Mesenchymal stem cell (in vitro differentiated cells and primary cell): ENCODE measurements at regions not wholly inside any gene's neighbourhood (a gene's known extent, or its start where the extent isn't known, plus 50 kb on each side); places are given as distances from the start of the nearest gene placed in this dataset.
A peak's percentile ranks its signal among the peaks of the same experiment; 100 is the strongest.

Source experiments
- DNase-seq: peaks from one replicate; pipeline ENCODE4 v3.0.0-alpha.2; 2013
- H2AFZ ChIP-seq: one replicate; pipeline ENCODE4 v1.6.1; 2013; ENCODE audit warnings: low read depth, mild to moderate bottlenecking, control low read depth, inconsistent platforms, low read length, moderate library complexity
- H2AK5ac ChIP-seq: 2 replicates; pipeline ENCODE4 v1.6.1; 2013; ENCODE audit warnings: low read length, moderate library complexity, mild to moderate bottlenecking, inconsistent platforms; ENCODE audit not compliant: severe bottlenecking
- H2BK120ac ChIP-seq: one replicate; pipeline ENCODE4 v1.6.1; 2013; ENCODE audit warnings: low read depth, mild to moderate bottlenecking, inconsistent platforms, low read length, moderate library complexity
- H2BK12ac ChIP-seq, 2 experiments: one replicate each; pipeline ENCODE4 v1.6.1; 2013; ENCODE audit warnings: inconsistent platforms in 2 of 2, low read length in 2 of 2, mild to moderate bottlenecking in 2 of 2, moderate library complexity in 2 of 2, control low read depth in 1 of 2
- H2BK15ac ChIP-seq: one replicate; pipeline ENCODE4 v1.6.1; 2013; ENCODE audit warnings: mild to moderate bottlenecking, low read depth, inconsistent platforms; ENCODE audit not compliant: poor library complexity, severe bottlenecking
- H2BK5ac ChIP-seq: 2 replicates; pipeline ENCODE4 v1.6.1; 2013; ENCODE audit warnings: low read depth, mild to moderate bottlenecking, low read length, control low read depth, inconsistent platforms; ENCODE audit not compliant: poor library complexity, severe bottlenecking
- H3K14ac ChIP-seq, 2 experiments: one replicate each; pipeline ENCODE4 v1.6.1; 2013; ENCODE audit warnings: inconsistent platforms in 2 of 2, low read length in 2 of 2, control low read depth in 1 of 2, mild to moderate bottlenecking in 1 of 2, moderate library complexity in 1 of 2
- H3K18ac ChIP-seq, 2 experiments: one replicate each; pipeline ENCODE4 v1.6.1; 2013; ENCODE audit warnings: inconsistent platforms in 2 of 2, low read length in 2 of 2, control low read depth in 1 of 2, low read depth in 1 of 2, mild to moderate bottlenecking in 1 of 2
- H3K23ac ChIP-seq, 2 experiments: one replicate each; pipeline ENCODE4 v1.6.1; 2013; ENCODE audit warnings: inconsistent platforms in 2 of 2, low read length in 2 of 2, mild to moderate bottlenecking in 2 of 2, moderate library complexity in 2 of 2, control low read depth in 1 of 2
- H3K27ac ChIP-seq: 2 replicates; pipeline ENCODE4 v1.5.1; 2013; ENCODE audit warnings: mild to moderate bottlenecking, moderate library complexity, low read length, control low read depth, inconsistent platforms; ENCODE audit not compliant: poor library complexity, severe bottlenecking
- H3K27me3 ChIP-seq, 2 experiments: 2 replicates each; pipeline versions ENCODE4 v1.6.1 to v1.7.0; 2013; ENCODE audit warnings: low read length in 2 of 2, mild to moderate bottlenecking in 2 of 2, moderate library complexity in 2 of 2, control low read depth in 1 of 2, inconsistent platforms in 1 of 2; ENCODE audit not compliant: control insufficient read depth in 1 of 2, insufficient read depth in 1 of 2
- H3K36me3 ChIP-seq, 2 experiments: 2 replicates each; pipeline versions ENCODE4 v1.6.1 to v1.7.0; 2013; ENCODE audit warnings: low read length in 2 of 2, control low read depth in 1 of 2, inconsistent platforms in 1 of 2, low read depth in 1 of 2, mild to moderate bottlenecking in 1 of 2; ENCODE audit not compliant: insufficient read depth in 2 of 2, control insufficient read depth in 1 of 2
- H3K4ac ChIP-seq, 2 experiments: one replicate each; pipeline ENCODE4 v1.6.1; 2013; ENCODE audit warnings: inconsistent platforms in 2 of 2, low read length in 2 of 2, mild to moderate bottlenecking in 2 of 2, moderate library complexity in 2 of 2, control low read depth in 1 of 2, low read depth in 1 of 2
- H3K4me1 ChIP-seq: 2 replicates; pipeline ENCODE4 v1.6.1; 2013; ENCODE audit warnings: low read depth, low read length, control low read depth; ENCODE audit not compliant: control insufficient read depth, insufficient read depth
- H3K4me2 ChIP-seq: 2 replicates; pipeline ENCODE4 v1.6.1; 2013; ENCODE audit warnings: low read length, mild to moderate bottlenecking, inconsistent platforms; ENCODE audit not compliant: poor library complexity, severe bottlenecking
- H3K4me3 ChIP-seq, 2 experiments: 2 replicates each; pipeline versions ENCODE4 v1.5.1 to v1.7.0; 2013; ENCODE audit warnings: low read length in 2 of 2, mild to moderate bottlenecking in 2 of 2, control low read depth in 1 of 2, low read depth in 1 of 2; ENCODE audit not compliant: insufficient read depth in 1 of 2
- H3K79me1 ChIP-seq: replicated peaks from 2 replicates; pipeline ENCODE4 v1.6.1; 2013; ENCODE audit warnings: mild to moderate bottlenecking, control low read depth, low read length, inconsistent platforms; ENCODE audit not compliant: poor library complexity, severe bottlenecking
- H3K9ac ChIP-seq: 2 replicates; pipeline ENCODE4 v1.7.0; 2013; ENCODE audit warnings: mild to moderate bottlenecking, low read length, moderate library complexity
- H3K9me3 ChIP-seq: 2 replicates; pipeline ENCODE4 v1.7.0; 2013; ENCODE audit warnings: mild to moderate bottlenecking, low read length; ENCODE audit not compliant: control insufficient read depth
- H4K8ac ChIP-seq: one replicate; pipeline ENCODE4 v1.6.1; 2013; ENCODE audit warnings: inconsistent platforms, mild to moderate bottlenecking, low read length, moderate library complexity
- H4K91ac ChIP-seq: one replicate; pipeline ENCODE4 v1.6.1; 2013; ENCODE audit warnings: mild to moderate bottlenecking, low read length, inconsistent platforms
- WGBS: methylation state at CpG from one replicate; pipeline ENCODE4 v1.1.7; 2013; ENCODE audit warnings: mixed read lengths; 5-methylcytosine and 5-hydroxymethylcytosine counted together

GRCh38 chrX:63436865-63437264 lies 85.7 kb upstream of the SPIN4 start:
- H3K4ac ChIP-seq: no peak overlapping the region
- no peaks in the 10 kb centered on the region for H3K4me1 ChIP-seq
- H3K36me3 ChIP-seq: peaks cover 0 to 3% of the 10 kb centered on the region in 2 experiments
- H3K9me3 ChIP-seq: no peaks in the 10 kb centered on the region
- H3K23ac ChIP-seq: no peak overlapping the region
- H2BK15ac ChIP-seq: no peak overlapping the region
- no peak overlapping the region for H4K91ac ChIP-seq
- H2AK5ac ChIP-seq: no peak overlapping the region
- WGBS: no CpG with 5 or more reads among the region's 1 CpG
- peaks cover 1% of the 10 kb centered on the region for H3K79me1 ChIP-seq
- H3K27ac ChIP-seq: no peak overlapping the region
- no peak overlapping the region for H3K18ac ChIP-seq
- no peak overlapping the region for H2AFZ ChIP-seq
- no peak overlapping the region for H2BK5ac ChIP-seq
- H2BK120ac ChIP-seq: no peak overlapping the region
- H3K27me3 ChIP-seq: no peaks in the 10 kb centered on the region
- no peak overlapping the region for H4K8ac ChIP-seq
- H3K4me3 ChIP-seq: no peak overlapping the region
- no peak for DNase-seq
- H3K9ac ChIP-seq: no peak overlapping the region
- H3K14ac ChIP-seq: no peak overlapping the region
- H2BK12ac ChIP-seq: no peak overlapping the region
- no peak overlapping the region for H3K4me2 ChIP-seq

DNA sequence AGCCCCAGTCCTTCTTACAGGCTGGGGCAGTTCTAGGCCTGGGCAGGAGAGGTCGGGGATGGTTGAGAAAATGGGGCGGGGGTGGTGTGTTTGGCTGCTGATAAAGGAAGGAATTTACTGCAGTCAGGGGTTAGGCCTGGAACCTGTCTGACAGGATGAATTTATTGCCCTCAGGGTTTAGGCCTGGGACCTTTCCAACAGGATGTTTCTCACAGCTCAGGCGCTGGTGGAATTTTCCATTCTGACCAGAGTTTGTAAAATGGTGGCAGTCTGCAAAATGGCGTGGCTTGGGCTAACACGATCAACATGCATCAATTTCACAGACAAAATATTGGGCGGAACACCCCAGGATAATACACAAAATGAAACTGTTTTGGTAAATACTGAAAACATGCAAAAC lies 83.5 kb upstream of the SPIN4 start:
- DNase-seq: peak; percentile 54
- Histone ChIP-seq H2AK5ac (no peak overlapping the region), H2AFZ (no peak overlapping the region), H4K8ac (no peak overlapping the region), H2BK120ac (no peak overlapping the region), H3K23ac (no peak overlapping the region), H3K4me1 (no peaks in the 10 kb centered on the region), H4K91ac (no peak overlapping the region), H2BK15ac (no peak overlapping the region), H3K4me3 (no peak overlapping the region), H3K9me3 (no peaks in the 10 kb centered on the region), H3K9ac (no peak overlapping the region), H2BK12ac (no peak overlapping the region), H3K79me1 (peaks cover 1% of the 10 kb centered on the region), H3K4me2 (no peak overlapping the region), H3K36me3 (no peaks in the 10 kb centered on the region), H3K14ac (no peak overlapping the region), H2BK5ac (no peak overlapping the region), H3K18ac (peak overlapping the region in 1 of 2 experiments; percentile 66), H3K27ac (no peak overlapping the region), H3K4ac (no peak overlapping the region), H3K27me3 (no peaks in the 10 kb centered on the region)
- WGBS: 13% methylated on average over 3 of the region's 6 CpGs

- no peak overlapping the region for H4K8ac ChIP-seq
- no peak overlapping the region for H2AK5ac ChIP-seq
- no peak for DNase-seq
- H3K4ac ChIP-seq: peak overlapping the region in 1 of 2 experiments; percentile 41
- H3K4me1 ChIP-seq: no peaks in the 10 kb centered on the region
- H3K27me3 ChIP-seq: no peaks in the 10 kb centered on the region
- no peak overlapping the region for H3K4me3 ChIP-seq
- H2BK15ac ChIP-seq: no peak overlapping the region
- no peak overlapping the region for H3K27ac ChIP-seq
- H3K4me2 ChIP-seq: no peak overlapping the region
- H3K79me1 ChIP-seq: peaks cover 1% of the 10 kb centered on the region
- no peak overlapping the region for H2AFZ ChIP-seq
- no peaks in the 10 kb centered on the region for H3K9me3 ChIP-seq
- no peak overlapping the region for H2BK12ac ChIP-seq
- no peak overlapping the region for H3K14ac ChIP-seq
- peak overlapping the region in 1 of 2 experiments; percentile 66 for H3K18ac ChIP-seq
- WGBS: 91% methylated on average over 10 of the region's 10 CpGs
- H4K91ac ChIP-seq: no peak overlapping the region
- no peaks in the 10 kb centered on the region for H3K36me3 ChIP-seq
- H3K9ac ChIP-seq: no peak overlapping the region
- H2BK120ac ChIP-seq: no peak overlapping the region
- no peak overlapping the region for H2BK5ac ChIP-seq
- H3K23ac ChIP-seq: no peak overlapping the region
Measured at GRCh38 chrX:63434206-63434605, 83.1 kb upstream of the SPIN4 start.

- no peak overlapping the region for H3K4me3 ChIP-seq
- no peak overlapping the region for H2BK12ac ChIP-seq
- H4K91ac ChIP-seq: no peak overlapping the region
- H2BK5ac ChIP-seq: no peak overlapping the region
- no peak overlapping the region for H3K4ac ChIP-seq
- H3K23ac ChIP-seq: no peak overlapping the region
- H3K36me3 ChIP-seq: peaks cover 0 to 21% of the 10 kb centered on the region in 2 experiments
- H3K18ac ChIP-seq: no peak overlapping the region
- H3K9ac ChIP-seq: no peak overlapping the region
- H3K9me3 ChIP-seq: peaks cover 5% of the 10 kb centered on the region
- no peaks in the 10 kb centered on the region for H3K27me3 ChIP-seq
- no peak for DNase-seq
- no peak overlapping the region for H2AFZ ChIP-seq
- 72% methylated on average over 5 of the region's 5 CpGs for WGBS
- H4K8ac ChIP-seq: no peak overlapping the region
- no peak overlapping the region for H2AK5ac ChIP-seq
- H3K14ac ChIP-seq: no peak overlapping the region
- no peak overlapping the region for H2BK120ac ChIP-seq
- no peaks in the 10 kb centered on the region for H3K79me1 ChIP-seq
- no peak overlapping the region for H3K4me2 ChIP-seq
- no peaks in the 10 kb centered on the region for H3K4me1 ChIP-seq
- H3K27ac ChIP-seq: no peak overlapping the region
- no peak overlapping the region for H2BK15ac ChIP-seq
Measured at GRCh38 chrX:63430026-63430425, 78.9 kb upstream of the SPIN4 start.
